ENCODE measurements at regions not wholly inside any gene's neighbourhood (a gene's known extent, or its start where the extent isn't known, plus 50 kb on each side); places are given as distances from the start of the nearest gene placed in this dataset.

GRCh38 chr1:232876506-232877364 is 71.5 kb downstream of the MAP10 start:
- TF ChIP-seq CTCF (IDR thresholded peaks at IDR 0.05), result no peak
- no peak for TF ChIP-seq POLR2A (IDR thresholded peaks at IDR 0.05)

Data from suprapubic skin (tissue), 3 donors.